ENCODE measurements at regions not wholly inside any gene's neighbourhood (a gene's known extent, or its start where the extent isn't known, plus 50 kb on each side); places are given as distances from the start of the nearest gene placed in this dataset.
"Not testable (repeated sequence)": the region's sequence is repeated elsewhere in the genome, so short reads cannot be mapped to it uniquely, and the experiment has no call there.

GRCh38 chr5:125912028-125912427, 511.2 kb upstream of the GRAMD2B start:
- DNase-seq, result no peak

DNA sequence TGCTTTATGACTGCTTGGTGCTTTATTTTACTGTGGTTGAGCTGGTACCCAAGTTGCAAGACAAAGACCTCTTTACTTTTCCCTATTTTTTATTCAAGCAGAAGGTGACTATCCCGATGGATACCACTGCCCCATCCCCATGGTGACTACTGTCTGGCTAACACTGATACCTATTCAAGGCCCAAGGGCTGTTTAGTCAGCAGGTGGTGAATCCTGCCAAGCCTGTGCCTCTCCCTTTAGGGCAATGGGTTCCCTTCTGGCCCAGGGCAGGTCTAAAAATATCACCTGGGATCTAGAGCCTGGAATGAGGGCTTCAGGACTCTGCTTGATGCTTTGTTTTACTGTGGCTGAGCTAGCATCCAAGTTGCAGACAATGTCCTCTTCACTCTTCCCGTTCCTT, 510.0 kb upstream of the GRAMD2B start:
- DNase-seq, result no peak

- no peak for DNase-seq
Observed at GRCh38 chr5:125914471-125914870, 508.7 kb upstream of the GRAMD2B start.

DNA sequence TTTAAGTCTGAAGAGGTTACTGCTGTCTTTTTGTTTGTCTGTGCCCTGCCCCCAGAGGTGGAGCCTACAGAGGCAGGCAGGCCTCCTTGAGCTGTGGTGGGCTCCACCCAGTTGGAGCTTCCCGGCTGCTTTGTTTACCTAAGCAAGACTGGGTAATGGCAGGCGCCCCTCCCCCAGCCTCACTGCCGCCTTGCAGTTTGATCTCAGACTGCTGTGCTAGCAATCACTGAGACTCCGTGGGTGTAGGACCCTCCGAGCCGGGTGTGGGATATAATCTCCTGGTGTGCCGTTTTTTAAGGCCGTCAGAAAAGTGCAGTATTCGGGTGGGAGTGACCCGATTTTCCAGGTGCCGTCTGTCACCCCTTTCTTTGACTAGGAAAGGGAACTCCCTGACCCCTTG, 499.3 kb upstream of the GRAMD2B start:
- DNase-seq, result not testable (repeated sequence)

DNA sequence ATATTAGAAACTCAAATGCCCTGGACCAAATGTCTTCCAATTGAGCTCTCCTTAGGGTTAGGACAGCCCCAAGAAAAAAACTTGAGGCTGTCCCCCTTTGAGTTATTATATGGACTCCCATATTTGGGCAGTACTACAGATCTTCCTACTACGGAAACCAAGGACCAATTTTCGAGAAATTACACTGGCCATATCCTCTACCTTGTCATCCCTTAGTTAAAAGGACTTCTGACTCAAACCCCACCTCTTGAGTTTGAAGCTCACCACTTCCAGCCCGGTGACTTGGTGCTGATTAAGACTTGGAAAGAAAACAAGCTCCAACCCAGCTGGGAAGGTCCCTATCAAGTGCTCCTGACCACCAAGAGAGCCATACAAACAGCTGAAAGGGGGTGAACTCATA, 497.0 kb upstream of the GRAMD2B start:
- no peak for DNase-seq

DNA sequence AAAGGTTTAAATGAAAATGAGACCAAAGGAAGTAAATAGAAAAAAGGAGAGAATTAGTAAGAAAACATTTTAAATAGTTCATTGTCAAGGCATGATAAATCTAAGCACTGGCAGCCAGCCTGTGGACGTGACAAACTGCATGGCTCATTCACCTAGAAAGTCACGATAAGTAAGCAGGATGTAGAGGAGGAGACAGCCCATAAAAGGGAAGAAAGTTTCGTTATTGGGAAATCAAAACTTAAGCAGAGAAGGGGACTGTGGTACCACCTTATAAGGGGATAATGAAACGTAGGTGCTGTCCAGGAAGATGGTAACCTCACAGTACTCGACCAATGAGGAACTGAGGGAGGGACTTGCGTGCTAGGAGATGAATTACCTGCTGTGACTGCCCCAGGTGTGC, 494.5 kb upstream of the GRAMD2B start:
- no peak for DNase-seq

DNA sequence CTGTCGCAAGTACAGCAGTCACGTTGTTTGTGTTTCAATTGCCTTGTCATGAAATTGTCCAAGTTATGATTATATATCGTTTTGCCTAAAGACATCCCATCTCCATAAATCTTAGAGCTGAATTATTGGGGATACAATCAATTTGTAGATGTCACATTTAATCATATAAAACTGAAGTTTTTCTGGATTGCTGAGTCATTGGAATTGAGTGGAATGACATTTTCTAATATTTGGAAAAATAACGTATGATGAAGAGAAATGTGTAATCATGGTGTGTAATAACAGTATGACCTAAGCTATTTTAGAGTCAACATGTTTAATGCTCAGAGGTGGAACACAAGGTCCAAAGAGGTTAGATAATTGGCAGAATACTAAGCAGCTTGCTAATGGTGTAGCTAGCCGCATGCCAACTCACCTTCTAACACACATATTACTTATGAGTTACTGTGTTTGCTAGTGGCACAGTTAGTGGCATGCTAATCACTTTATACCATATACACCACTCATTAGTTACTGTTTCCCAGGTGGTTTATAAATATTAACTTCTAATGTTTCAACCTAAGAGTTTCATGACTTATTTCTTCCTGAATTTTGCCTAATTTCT, 473.1 kb upstream of the GRAMD2B start:
- DNase-seq, result no peak

GRCh38 chr5:125961150-125961549, 462.1 kb upstream of the GRAMD2B start:
- no peak for DNase-seq

GRCh38 chr5:125965577-125965976, 457.6 kb upstream of the GRAMD2B start:
- DNase-seq, result no peak

DNA sequence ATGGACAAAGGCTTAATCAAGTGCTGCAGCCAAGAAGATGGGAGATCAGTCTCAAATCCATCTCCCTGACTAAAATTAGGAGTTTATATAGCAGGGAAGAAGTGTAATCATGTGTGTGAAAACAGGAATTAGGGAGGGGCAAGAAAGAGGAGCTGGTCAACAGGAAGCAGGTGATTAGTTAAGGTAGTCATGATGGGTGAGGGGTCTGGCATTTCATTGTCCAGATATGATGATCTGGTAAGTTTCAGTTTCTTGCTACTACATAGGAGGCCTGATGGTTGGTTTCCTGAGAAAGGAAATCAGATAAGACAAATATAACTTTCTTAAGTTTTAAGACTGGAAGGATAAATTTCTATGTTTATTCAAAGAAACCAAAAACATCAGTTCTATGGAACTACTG, 455.6 kb upstream of the GRAMD2B start:
- DNase-seq, result no peak

DNA sequence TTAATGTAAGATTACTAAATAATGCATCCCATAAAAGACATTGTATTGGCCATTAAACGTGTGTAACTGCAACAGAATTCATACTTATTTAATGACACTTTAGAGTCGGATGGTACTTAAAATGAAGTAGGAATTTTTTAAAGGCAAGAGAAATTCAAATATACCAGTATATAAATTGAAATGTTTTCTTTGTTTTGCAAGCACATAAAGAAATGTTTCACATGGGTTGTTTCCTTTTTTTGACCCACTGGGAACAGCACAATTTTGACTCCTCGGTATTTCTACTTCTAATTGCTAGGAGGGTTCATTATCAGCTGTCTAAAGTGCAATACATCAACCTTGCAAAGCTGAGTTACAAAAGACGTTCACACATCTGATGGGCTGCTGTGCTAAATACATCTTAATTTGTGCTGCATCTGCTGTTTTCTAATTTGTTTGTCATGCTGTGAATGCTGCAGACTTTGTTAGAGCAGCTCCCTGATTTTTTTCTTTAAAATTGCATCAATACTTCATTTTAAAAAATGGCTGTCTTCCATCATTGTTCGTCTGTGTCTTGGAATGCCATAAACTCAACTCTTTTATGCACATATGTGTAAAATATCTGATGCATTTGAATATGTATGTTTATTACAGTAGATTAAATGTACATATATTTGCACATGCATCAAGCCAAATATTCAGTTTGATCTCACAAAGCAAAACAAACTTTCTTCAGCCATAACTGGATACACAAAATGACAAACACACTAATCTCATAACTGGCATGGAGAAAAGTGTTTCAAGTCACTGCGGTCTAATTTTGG, 454.0 kb upstream of the GRAMD2B start:
- DNase-seq, result no peak

DNA sequence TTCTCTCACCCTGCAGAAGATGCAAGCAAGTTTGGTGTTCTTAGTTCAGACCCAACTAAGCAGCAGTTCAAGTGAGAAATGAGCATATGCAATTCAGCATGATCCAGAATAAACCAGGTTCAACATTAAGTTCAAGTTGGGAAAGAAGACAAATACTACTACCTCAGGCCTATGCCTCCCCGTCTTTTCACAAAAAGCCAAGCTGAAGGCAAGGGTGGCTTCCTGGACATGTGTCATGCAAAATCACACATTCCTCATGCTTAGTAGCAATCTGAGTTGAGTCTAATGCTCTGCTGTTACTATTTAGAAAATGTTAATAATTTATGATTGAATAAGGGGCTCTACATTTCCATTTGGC, 453.4 kb upstream of the GRAMD2B start:
- no peak for DNase-seq

- no peak for DNase-seq
Observed at GRCh38 chr5:125970631-125971307, 452.4 kb upstream of the GRAMD2B start.

DNA sequence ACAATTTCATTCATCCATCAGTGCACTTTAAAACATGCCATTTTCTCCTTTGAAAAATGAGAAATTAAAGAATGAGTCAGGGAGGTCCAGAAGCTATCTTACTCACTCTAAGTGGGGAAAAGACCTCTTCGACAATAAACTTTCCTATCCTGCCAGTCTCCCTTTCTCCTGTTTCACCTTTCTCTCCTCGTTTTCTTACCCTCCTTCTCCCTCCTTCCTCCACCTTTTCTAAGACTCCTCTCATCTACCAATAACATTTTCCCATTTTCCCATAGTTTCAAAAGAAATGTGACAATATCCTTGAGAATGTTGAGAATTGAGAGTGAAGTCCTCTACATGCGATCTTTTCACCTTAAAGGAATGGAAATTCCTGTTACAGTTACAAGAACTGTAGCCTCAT, 450.5 kb upstream of the GRAMD2B start:
- no peak for DNase-seq

GRCh38 chr5:125974679-125975078, 448.5 kb upstream of the GRAMD2B start:
- DNase-seq, result no peak

DNA sequence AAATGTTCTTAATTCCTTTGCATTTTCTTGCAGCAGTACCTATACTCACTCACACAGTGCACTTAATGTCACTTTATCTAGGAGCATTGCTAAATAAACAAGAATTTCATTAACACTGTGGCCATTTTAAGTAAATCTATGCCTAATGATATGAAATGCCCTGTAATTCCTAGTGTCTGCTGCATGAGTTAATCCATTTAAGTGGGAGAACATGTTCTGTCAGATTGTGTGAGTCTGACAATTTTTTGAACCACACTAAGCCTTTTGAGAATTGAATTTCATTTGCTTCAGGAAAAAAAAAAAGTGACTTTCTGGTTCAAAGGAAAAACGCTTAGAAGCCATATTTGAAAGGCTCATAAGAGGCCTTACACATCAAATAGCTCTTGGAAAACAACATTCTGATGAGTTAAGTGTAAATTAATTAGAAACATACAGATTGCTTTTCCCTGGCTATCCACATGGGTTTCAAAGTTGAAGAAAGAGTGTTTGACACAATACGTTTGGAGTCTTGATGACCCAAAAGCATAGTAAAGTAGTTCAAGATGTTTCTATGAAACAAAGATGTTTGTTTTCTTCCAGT, 446.7 kb upstream of the GRAMD2B start:
- no peak for DNase-seq

DNA sequence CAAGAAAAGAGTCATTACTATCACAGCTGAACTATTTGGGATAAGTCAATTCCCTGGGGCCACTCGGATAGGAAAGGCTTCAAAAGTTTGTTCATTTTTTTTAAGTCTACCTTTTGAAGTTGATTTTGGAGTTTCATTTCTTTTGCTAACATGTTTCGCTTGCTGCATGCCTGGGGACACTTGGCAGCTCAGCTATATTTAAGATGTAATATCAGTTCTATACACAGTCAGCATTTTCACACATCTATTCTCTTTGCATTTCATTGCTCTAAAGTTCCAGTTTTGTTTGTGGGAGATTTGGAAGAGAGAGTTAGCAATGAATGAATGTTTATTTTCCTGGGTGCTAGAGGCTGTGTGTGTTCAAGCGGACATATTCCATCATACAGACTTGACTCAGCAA, 445.2 kb upstream of the GRAMD2B start:
- no peak for DNase-seq

DNA sequence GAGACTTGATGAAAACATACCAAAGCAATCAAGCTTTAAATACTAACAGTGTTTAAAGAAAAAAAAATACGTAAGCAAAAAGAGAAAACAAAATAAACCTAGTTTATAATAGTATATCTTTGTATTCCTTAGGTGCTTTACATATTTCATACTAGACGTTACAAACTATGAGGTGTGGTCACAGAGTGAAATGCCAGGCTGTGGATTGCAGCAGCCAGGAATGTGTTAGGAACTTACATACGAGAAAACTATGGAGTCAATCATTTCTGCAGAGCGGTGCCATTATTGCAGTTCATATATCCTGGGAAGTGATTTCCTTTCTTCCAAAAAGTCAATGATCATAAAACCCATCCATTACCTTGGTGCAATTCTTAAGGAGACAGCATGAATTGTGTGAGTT, 443.6 kb upstream of the GRAMD2B start:
- DNase-seq, result no peak

DNA sequence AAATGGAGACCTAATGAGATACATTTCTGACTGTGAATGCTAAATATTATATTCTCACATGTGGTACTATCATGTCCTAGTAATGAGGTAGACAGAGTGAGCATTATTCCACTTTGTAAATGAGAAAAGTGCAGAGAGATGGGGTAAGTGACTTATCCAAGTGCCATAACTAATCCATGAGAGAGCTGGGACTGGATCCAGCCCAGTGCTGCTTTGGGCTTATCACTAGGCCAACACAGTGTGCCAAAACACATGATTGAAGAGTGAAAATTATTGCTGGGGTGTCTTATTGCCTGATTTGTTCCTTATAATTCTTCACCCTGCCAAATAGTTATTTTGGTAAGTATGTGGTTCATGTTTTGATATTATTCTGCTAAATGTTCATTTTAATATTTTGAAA, 442.2 kb upstream of the GRAMD2B start:
- DNase-seq, result no peak

DNA sequence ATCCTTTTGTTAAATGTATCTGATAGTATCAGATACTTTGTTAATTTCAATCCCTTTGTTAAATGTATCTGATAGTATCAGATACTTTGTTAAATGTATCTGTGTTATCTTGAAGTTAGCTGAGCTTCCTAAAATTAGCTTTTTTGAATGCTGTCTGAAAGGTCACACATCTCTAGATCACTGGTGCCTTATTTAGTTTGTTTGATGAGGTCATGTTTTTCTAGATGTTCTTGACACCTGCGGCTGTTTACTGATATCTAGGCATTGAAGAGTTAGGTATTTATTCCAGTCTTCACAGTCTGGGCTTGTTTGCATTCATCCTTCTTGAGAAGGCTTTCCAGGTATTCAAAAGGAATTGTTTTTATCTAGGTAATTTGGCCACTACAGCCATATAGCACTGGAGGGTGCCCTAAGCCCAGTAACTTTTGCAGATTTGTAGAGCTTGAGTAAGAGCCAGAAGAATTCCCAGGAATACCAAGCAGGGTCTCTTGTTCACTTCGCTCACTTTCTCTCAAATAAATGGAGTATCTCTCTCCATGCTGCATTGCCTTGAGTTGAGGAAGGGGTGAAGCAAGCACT, 435.4 kb upstream of the GRAMD2B start:
- DNase-seq, result no peak

GRCh38 chr5:125992050-125992449, 431.2 kb upstream of the GRAMD2B start:
- DNase-seq, result no peak

- DNase-seq, result not testable (repeated sequence)
Observed at GRCh38 chr5:125999271-126000030, 423.8 kb upstream of the GRAMD2B start.

- no peak for DNase-seq
Observed at GRCh38 chr5:126000507-126000906, 422.7 kb upstream of the GRAMD2B start.
